GM18505 (cell line): ENCODE measurements at regions not wholly inside any gene's neighbourhood (a gene's known extent, or its start where the extent isn't known, plus 50 kb on each side); places are given as distances from the start of the nearest gene placed in this dataset.

Experiments
- ATAC-seq: cut with Tn5 transposase; IDR thresholded peaks from one replicate; pipeline ENCODE4 v1.9.1; 2021; ENCODE audit not compliant: unreplicated experiment
- POLR2A ChIP-seq: IDR thresholded peaks from 4 replicates; pipeline ENCODE4 v1.6.1; 2011; ENCODE audit warnings: borderline replicate concordance; ENCODE audit not compliant: insufficient read depth, insufficient read length; ENCODE audit errors: extremely low read depth

DNA sequence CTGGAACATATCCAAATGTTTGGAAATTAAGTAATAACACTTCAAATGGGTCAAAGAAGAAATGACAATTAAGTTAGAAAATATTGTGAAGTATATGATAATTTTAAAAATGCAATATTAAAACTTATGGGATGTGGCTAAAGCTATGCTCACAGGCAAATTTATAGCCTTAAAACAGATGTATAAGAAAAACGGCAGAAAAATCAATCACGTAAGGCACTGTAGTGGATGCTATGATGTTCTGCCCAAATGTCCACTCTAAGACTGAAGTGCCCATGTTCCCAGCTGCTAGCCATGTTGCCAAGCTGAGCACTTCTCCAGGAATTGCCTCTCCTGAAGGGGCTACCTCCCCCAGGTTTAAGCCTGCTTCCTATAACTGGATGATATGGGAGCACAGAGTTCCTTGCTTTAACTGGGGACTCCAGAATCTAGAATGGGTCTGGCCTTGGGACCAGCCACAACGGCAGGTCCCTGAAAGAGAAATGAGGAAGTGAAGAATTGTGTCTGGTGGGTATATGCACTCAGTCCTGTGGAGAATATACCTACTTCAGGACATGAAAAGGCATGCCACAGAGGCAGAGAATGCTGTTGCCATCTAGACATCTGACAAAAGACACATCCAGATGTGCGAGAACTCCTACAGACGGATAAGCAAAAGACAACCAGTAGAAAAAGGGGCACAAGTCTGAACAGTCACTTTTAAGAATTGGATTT lies 78.2 kb upstream of the RXRA start:
- no peak for ATAC-seq
- no peak for TF ChIP-seq POLR2A

DNA sequence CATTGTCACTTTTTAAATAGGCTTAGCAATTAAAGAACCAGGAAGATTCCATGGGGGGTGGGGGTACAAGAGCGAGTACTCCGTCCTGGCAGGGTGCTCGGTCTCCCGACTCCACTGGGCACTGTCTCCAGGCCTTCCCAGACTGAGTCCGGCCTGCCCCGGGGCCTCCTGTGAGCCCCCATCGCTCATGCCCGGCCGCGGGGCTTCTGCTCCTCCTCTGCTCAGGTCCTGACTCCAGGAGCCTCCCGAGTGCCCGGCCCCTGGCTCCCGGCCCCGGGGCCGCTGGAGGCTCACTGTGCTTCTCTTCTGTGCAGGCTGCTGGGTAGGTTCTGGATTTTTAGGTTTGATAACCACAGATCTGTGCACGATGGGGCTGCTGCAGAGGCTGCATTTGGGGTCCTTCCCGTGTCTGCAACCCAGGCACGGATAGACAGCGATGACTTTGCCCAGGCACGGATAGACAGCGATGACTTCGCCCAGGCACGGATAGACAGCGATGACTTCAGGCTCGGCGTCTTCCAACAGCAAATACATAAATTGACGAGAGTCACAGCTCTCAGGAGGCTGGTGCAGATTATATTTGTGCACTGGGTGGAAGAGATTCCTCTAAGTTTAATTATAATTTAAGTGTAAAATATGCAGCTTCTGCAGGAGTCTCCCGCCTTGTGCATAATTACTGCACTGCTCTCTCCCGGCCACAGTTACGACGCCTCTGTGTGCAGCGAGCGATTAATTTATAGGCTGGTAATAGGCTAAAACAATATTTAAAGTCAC lies 74.8 kb upstream of the RXRA start:
- ATAC-seq, result no peak
- TF ChIP-seq POLR2A, result no peak

DNA sequence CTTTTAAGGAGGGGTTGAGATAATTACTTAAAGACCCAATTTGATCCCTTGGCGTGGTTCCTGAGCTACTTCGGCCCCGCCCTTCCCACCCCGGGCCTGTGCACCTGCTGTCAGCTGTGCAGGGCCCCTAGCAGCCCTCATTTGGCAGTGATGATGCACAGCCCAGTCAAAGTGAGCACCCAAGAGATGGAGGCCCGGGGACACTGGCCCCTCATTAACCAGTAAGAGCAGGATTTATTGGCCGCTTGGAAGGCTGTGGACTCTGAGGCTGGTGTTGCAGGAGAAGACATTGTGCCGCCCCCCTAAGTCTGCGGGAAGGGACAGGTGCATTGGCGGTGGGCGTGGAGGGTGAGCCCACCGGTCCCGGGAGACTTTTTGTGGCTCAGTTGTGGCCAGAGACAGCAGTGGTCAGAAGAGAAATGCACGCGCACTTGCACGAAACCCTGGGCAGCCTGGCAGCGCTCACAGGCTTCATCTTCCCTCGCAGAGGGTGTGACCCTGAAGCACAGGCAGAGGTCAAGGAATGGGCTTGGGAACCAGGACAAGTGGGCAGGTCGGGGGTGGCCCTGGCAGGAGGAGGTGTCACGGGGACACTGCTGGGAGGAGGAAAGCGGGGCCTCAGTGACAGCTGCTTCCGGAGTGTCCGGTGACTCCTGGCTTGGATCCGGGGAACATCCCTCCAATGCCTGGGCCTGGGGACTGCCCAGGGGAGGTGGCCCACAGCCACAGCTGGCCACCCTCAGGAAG lies 74.0 kb upstream of the RXRA start:
- ATAC-seq, result no peak
- TF ChIP-seq POLR2A, result no peak

DNA sequence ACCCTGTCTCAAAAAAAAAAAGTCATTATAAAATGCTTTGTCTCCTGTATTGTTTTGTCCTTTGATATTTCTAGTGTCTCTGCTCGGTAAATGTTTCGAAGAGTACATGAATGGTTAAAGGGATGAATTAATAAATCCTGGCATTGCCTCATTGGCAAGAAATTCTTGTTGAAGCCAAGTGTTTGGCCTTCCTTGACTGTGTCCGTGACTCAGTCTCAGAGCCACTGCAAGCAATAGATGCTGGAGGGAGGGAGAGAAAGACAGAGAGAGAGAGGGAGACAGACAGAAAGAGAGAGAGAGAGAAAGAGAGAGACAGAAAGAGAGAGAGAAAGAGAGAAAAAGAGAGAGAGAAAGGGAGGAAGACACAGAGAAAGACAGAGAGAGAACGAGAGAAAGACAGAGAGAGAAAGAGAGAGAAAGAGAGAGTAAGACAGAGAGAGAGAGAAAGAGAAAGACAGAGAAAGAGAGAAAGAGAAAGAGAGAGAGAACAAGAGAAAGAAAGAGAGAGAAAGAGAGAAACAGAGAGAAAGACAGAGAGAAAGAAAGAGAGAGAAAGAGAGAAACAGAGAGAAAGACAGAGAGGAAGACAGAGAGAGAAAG lies 72.5 kb upstream of the RXRA start:
- ATAC-seq, result no peak
- no peak for TF ChIP-seq POLR2A

DNA sequence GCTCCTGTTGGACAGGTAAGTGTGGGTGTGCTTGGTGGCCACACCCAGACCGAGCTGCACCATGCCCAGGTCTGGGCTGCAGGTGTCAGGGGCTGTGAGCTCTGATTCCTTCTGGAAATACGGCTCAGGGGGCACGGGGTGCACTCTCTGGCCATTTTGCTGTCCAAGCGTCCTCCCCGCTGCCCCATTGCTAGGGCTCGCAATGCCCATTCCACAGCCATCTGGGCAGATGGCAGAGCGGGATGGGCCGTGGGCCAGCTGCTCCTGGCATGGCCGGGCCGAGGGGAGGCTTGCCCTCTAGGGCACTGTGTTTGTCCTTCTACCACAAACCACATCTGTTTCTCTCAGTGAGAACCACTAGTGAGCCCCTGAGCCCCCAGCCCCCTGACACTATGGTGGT lies 67.9 kb upstream of the RXRA start:
- no peak for TF ChIP-seq POLR2A
- no peak for ATAC-seq

- no peak for ATAC-seq
- TF ChIP-seq POLR2A, result no peak
These were observed 67.3 kb upstream of the RXRA start for GRCh38 chr9:134258828-134259546.

DNA sequence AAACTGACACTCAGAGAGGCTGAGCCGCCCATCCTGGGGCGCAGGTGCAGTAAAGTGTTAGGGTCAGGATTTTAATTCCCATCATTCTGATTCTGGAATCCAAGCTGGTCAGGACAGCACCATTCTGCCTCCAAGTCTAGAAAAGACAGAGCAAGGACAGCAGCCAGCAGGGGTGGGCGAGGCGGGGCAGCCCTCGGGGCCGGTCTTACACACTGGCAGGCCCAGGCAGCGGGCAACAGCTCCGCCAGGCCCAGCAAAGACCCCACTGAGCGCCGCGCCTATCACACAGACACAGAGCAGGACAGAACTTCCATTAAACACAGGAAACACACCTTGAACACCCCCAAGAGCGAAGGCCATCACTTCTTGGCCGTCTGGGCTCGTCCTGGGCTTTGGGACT lies 66.5 kb upstream of the RXRA start:
- no peak for TF ChIP-seq POLR2A
- no peak for ATAC-seq

DNA sequence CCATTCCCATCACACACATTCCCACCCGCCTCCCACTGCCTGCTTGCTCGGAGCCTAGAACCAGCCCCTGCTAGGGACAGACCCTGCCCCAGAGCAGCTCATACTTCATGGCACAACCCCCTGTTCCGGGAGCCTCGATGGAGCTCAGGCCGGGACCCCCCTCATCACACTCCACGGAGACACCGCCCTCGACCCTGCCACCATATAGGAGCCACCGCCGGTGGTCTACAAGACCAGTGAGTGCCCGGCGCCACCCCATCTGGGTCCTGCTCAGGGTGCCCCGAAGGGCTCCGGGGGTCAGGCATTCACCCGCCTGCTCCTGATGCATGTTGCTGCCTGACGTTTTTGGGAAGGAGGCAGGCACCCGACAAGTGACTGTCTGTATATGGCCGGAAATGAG lies 65.5 kb upstream of the RXRA start:
- ATAC-seq, result no peak

GRCh38 chr9:134262035-134262434 lies 64.2 kb upstream of the RXRA start:
- ATAC-seq, result no peak

More for the DNA sequence above, 65.5 kb upstream of the RXRA start:
- no peak for TF ChIP-seq POLR2A

DNA sequence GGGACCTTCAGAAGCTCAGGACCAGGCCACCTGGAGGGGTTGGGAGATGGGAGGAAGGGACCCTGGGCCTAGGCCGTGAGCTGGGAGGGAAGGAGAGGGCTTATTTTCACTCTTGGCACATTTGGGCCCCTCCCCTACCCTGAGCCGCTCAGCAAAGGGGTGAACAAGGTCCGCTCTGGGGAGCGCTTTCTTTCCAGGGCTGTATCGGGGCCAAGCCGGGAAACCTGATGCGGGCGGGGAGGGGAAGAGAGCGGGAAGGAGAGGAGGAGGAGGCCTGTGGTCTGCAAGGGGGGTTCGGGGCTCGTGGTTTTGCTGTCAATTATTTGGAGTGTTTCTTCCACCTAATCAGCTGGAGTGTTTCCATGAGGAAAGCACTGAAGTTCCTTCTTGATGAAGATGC lies 62.7 kb upstream of the RXRA start:
- TF ChIP-seq POLR2A, result no peak
- no peak for ATAC-seq

More at GRCh38 chr9:134262035-134262434, 64.2 kb upstream of the RXRA start:
- no peak for TF ChIP-seq POLR2A

GRCh38 chr9:134264169-134264568 lies 62.1 kb upstream of the RXRA start:
- TF ChIP-seq POLR2A, result no peak
- no peak for ATAC-seq

- TF ChIP-seq POLR2A, result no peak
- no peak for ATAC-seq
These were observed 61.2 kb upstream of the RXRA start for GRCh38 chr9:134265078-134265477.

GRCh38 chr9:134266418-134266817 lies 59.8 kb upstream of the RXRA start:
- no peak for ATAC-seq
- TF ChIP-seq POLR2A, result no peak
